Medulla oblongata (tissue), 1 donor: ENCODE measurements at regions not wholly inside any gene's neighbourhood (a gene's known extent, or its start where the extent isn't known, plus 50 kb on each side); places are given as distances from the start of the nearest gene placed in this dataset.
A peak's percentile ranks its signal among the peaks of the same experiment; 100 is the strongest.

Experiments used
- DNase-seq: peaks from one replicate; pipeline ENCODE4 v3.0.0-alpha.2; 2015; ENCODE audit errors: extremely low spot score

DNA sequence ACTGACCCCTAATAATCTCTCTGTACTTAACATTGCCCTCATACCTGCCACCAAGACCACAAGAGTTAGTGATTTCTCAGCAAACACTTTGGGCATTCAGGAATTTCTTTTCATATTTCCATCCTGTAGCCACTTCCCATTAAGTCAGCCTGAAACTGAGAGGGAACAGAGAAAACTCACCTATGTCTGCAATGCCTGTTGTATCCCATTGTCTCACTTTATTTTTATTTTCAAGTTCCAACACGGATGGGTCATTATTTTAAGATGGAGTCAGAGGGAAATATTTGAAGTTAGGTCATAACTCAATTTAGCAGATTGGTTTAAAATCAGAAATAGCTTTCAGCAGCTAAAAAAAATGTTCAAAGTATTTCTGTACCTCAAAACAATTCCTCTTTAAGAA is 937.8 kb upstream of the CHORDC1 start:
- DNase-seq = no peak

DNA sequence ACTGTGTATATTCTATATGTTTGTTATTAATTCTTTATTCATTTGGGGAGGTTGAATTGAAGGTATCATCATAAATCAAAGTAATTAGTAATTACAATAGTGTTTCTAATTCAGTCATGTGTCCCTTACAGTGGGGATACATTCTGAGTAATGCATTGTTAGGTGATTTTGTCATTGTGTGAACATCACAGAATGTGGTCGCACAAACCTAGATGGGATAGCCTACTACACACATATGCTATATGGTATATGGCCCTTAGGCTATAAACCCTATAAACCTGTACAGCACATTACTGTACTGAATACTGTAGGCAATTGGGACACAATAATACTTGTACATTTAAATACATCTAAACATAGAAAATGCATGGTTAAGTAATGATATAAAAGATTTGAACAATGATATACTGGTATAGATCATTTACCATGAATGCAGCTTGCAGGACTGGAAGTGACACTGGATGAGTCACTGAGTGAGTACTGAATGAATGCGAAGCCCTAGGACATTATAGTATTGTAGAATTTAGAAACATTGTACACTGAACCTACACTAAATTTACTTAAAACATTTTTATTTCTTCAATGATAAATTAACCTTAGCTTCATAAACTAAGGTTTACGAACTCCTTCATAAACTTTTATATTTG is 936.2 kb upstream of the CHORDC1 start:
- DNase-seq = no peak

DNA sequence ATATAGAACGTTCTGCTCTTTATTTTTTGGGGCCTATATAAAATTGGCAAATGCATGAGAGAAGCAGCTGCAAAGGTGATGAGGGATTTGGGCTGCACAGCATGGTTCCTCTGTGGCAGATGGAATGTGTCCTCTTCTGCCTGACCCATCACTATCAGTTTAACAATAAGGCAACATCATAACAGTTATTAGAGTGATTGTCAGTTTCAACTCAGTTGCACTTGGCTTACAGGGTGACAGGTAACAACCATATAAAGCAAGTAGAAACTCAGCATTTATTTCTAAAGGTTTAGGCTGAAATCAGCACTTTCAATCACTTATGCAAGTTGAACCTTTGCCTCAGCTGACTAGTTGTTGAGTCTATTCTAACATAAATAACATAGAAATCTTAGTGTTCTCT is 935.4 kb upstream of the CHORDC1 start:
- DNase-seq = no peak

DNA sequence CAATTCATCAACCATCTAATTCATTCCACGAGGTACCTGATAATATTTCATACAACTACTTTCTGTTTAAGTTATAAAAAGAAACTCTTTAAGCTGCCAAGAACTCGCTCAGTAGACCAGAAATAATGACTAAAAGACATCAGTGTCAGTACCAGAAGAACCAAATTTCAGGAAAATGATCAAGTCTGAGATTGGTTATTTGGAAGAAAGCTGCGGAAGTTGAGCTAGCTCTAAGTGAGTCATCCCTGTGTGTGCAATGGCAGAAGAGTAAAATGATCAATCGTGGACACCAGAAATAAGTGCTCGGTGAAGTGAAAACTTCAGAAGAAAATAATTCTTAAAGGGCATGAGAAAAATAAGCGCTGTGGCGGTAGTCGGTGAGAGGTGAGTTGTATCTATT is 933.2 kb upstream of the CHORDC1 start:
- no peak for DNase-seq

DNA sequence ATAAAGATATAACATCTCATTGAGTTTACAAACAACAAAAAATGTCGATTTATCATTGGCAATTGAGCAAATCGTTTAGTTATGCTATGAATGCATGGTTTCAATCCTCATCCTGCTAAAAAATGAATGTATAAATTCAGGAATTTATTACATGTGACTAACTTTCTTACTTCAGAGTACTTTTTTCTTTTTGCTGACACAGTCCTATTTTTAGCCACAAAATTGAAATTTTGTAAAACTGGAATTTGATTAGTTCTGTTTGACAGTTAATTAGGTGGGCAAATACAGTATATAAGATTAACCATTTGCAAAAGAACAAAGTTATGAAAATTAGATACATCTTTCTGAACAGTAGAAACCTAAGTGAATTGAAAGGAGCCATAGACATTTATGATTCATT is 925.0 kb upstream of the CHORDC1 start:
- no peak for DNase-seq

DNA sequence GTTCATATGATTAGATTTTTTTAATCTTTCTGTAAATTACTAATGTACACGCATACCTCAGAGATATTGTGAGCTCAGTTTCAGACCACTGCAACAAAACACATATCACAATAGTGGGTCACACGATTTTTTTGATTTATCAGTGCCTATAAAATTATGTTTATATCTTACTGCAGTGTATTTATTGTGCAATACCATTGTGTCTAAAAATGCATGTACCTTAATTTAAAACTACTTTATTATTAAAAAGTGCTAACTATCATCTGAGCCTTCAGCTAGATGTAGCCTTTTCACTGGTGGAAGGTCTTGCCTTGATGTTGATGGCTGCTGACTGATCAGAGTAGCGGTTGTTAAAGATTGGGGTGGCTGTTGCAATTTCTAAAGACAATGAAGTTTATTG is 918.8 kb upstream of the CHORDC1 start:
- no peak for DNase-seq

DNA sequence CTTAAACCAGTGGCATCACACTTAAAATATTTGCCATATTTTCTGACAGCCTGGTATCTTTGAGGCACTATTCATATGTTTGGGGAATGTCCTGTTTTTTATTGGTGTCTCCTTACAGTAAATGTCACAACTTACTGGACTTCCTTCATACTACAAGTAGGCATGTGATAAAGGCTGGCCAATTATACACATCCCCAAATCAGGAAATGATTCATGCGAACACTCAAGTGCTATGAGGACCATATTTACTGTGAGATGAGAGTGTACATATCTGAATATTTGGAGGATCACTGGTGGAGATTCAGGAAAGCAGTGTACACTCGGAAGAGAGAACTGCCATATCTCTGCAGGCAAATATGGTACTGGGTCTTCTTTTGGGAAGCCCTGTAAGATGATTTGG is 913.8 kb upstream of the CHORDC1 start:
- no peak for DNase-seq

DNA sequence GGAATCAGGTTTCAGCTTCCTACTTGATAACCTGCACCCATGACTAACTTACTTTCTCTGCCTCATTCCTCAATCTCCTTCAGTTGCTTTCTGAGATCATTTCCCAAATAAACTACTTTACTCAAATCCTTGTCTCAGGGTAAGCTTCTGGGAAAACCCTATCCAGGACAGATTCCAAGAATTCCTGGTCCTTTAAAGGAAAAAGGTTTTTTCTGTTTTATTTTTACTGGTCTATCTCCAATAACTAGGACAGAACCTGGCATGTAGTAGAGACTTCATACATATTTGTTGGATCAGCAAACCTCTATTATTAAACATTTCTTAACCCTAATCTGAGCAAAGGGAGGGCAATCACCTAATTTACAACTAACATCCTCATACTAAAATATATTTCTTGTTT is 910.5 kb upstream of the CHORDC1 start:
- no peak for DNase-seq

DNA sequence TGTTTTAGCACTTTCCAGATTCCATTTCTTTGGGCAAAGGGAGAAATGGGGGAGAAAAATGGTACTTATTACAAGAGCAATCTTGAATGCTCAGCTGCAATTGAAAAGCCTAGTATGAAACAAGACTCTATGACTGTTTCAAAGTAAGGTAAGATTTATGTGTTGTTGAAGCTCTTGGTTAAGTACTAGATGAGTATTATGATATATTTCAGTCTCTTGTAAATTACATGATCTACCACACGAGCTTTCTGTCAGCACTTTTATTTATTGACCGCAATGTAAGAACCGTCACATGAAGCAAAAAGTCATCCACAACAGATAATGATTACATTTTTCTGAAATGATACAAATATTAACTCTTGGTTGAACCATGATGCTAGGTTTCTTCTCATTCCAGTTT is 906.7 kb upstream of the CHORDC1 start:
- DNase-seq = no peak

DNA sequence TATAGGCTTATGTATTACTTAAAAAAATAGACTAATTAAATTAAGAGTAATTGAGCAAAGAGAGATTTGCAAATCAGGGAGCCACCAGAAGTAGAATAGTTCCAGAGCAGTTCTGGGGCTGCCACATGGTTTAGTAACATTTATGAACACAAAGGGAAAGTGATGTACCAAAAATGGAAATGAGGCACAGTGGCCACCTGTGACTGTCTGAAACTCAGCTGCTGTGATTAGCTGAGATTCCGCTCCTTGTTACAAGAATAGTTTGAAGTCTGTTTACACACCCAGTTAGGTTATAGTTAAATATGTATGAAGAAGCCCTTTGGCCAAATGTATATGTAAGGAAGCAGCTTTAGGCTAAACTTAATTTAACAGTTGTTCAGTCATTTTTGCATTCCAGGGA is 901.5 kb upstream of the CHORDC1 start:
- DNase-seq = no peak

DNA sequence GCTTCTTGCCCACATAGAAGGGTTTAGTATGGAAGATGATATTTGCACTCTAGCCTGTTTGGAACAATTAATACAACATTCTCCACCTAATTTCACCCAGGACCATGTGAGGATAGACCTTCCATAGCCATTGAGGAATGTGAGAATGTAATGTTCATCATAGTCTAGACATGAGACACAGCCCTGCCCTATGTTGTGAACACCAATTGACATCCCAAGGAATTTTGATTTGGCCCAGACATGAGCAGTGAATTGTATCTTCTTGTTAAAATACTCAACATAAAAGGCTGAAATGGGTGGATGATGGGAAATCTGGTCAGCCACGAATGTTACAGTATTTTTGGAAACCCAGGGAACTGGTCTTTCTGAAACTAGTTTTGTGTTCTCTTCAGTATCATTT is 892.3 kb upstream of the CHORDC1 start:
- no peak for DNase-seq

DNA sequence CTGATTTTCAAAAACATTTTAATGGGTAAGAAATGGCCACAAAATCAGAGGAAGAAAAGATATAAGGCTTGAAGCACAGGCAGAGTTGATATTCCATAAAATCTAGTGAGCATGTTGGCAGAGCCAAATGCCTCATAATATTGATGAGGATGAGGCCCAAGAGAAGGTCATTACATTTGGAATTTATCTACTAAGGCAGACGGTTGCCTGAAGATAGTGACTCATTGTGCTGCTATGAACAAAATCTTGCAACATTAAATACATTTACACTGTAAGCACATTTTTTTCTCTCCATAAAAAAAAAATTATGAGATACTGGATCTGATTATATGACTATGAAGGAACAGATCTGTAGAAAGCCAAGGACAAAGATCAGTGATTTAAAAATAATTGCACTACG is 881.4 kb upstream of the CHORDC1 start:
- no peak for DNase-seq

DNA sequence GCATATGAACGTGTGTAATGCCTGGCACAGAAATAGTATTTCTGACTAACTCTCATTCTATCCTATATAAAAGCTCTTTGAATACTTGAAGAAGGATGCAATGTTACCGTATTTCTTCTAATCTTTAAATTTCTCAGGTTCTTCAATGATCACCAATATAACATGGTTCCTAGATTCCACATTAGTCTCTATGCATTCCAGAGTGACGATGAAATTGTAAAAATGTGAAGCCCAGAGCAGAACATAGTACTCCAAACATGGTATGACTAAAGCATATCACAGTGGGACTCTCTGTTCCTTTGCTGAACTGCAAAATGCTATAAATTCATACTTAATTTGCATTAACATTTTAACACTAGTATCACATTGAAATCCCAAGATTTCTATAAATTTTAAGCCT is 877.6 kb upstream of the CHORDC1 start:
- no peak for DNase-seq

DNA sequence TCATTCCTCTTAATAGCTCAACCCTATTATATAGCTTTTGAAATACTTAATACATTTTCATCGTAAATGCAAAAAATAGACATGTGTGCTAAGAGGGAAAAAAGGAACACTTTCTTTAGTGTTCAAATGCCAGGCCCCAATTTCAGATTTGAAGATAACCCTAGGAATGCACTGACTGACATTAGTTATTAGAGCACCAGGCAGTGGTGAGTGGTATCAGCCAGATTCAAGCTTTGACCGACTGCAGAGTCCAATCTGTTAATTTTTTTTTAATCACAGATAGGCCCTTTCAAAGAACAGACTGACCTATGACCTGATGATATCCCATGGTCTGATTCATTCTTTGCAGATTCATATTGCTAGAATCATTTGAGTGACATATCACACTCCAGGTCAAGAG is 874.2 kb upstream of the CHORDC1 start:
- DNase-seq = no peak

DNA sequence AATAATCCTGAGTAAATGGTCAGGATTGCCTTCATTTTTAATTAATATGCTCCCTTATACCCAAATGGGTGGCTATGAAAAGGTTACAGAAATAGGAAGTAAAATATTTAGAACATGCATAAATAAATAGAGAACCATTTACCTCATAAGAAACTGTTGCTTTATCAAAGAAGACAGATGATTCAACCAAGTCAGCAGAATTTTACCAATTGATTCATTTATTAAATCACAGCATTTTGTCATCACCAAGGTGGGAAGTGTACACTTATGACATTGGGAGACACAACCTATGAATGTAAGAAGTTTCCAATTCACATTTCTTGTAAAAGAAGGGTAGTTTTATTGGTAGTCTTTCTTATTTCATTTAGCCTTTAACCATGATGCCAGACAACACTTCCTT is 870.3 kb upstream of the CHORDC1 start:
- DNase-seq = no peak

DNA sequence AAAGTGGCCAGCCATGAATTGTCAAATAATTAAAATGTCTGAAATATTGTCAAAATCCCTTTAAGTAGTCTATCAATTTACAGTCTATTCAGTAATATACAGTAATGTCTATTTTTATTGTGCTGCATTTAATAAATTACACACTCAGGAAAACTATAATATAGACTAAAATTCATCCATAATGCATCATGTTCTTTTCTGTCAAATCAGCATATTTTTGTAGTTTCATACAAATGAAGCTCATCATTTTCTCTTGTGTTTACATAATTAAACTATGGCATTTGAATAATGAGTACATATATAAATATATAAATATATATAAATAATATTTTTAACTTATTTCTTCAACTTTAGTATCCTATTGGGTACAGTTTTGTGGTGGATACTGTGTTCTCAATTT is 868.7 kb upstream of the CHORDC1 start:
- DNase-seq = no peak

DNA sequence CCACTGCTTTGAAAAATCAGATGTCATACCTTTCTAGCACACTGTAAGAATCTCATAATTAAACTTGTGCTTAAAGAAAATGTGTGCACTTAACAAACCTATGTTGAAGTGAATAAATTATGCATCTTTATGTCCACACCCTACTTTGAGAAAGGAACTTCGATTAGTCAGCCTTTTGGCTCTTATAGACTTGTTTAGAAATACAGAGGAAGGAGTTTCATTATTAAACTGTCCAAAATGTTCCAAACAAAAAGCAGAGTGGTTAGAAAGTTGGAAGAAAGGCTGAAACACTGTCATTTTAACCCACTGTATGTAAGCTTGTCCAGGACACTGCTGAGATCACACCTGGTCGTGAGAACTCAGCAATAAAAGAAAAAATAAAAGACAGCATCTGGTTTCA is 863.2 kb upstream of the CHORDC1 start:
- no peak for DNase-seq

DNA sequence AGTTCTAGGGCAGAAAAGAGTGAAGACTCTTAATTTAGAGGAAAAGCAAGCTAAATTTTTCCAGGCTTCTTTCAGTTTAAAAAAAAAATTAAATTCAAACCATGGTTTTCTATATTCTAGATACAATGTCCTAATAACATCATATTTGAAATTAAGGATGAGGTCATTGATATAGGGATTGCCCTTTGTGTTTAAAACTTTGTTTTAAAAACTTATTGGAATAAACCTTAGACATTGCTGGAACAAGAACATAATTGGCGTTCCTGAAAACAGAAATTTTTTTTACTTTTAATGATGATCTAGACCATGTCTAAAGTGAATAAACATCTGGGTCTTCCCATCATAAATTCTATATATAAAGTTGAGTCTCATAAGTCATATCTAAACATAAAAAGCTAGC is 859.4 kb upstream of the CHORDC1 start:
- no peak for DNase-seq

DNA sequence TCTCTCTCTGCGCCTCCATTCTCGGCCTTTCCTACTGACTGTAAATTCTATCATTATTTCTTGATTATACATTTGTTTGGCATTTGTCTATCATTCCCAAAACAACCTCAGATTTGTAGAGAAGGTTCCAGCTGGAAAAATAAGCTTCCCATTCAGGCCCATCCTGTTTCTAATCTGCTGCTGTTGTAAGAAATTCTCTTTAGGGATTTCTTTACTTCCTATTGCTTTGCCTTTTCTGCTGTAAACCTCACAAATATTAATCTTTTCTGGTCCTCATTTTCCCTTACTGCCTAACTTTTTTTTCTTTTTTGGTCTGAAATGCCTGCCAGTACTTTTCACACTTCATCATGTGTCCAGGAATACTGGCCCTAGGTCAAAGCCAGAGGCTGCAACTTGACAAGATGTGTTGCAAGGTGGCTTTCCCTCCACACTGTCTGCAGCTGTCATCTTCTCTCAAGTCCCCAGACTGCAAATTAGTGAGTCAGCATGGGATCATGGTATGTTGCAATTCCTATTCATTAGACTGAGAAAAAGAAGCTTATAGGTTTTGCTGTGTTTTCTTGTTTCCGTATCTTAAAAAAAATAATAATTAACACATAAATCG is 858.7 kb upstream of the CHORDC1 start:
- DNase-seq = no peak

DNA sequence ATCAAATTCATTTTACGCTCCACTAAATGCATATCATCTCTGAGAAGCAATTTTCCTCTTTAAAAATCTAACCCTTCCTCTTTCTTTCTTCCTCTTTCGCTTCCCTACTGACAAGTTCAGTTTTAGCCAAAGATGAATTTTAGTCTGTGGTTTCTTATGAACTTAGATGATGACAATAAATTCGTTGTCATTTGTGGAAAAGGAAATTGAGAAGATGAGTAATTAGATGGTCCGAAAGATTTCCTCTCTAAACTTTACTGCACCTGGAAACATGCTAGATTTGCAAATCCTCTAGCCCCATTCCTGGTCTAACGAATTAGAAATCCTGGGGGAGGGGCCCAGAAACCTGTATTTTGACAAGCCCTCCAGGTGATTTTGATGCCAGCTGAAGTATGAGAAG is 855.4 kb upstream of the CHORDC1 start:
- peak; percentile 9 for DNase-seq

DNA sequence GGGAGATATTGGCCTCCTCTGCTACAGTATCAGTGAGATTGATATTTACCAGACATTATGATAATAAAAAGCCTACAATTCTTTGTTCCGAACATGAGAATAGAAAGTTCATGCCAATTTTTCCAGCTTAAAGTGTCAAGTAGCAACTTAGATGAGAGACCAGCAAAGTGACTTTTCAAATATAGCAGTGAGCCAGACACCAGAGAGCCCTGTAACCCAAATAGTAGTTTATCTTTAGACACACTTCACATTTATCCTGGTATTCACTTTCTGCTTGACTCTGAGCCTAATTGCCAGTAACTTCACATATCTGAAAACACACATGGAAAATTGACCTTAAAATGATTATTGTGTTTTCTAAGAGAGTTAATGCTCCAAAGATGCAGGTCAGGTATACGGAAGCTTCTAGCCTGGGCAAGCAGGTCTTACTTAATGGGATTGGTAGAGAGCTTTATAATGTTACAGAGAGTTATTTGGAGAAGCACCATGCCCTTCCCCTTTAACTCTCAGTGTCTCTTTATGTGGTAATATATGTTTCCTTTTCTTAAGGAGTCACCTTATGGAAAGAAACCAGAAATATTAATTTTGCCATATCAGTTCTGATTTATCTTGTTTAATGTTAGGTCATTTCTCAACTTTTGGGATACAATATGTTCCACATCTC is 852.3 kb upstream of the CHORDC1 start:
- DNase-seq = no peak

DNA sequence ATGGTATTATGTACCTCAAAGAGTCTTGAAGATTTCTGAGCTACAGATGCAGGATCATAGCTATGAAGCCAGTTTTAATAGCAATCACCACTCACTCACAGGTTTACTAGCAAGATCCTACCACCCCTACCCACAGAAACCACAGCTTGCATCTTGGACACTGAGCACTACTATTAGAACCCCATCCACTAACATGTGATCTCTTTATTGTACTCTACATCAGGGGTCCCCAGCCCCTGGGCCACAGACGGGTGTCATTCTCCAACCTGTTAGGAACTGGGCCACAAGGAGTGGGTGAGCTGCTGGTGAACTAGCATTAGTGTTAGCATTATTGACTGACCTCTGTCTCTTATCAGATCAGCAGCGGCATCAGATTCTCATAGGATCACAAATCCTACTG is 844.8 kb upstream of the CHORDC1 start:
- no peak for DNase-seq

DNA sequence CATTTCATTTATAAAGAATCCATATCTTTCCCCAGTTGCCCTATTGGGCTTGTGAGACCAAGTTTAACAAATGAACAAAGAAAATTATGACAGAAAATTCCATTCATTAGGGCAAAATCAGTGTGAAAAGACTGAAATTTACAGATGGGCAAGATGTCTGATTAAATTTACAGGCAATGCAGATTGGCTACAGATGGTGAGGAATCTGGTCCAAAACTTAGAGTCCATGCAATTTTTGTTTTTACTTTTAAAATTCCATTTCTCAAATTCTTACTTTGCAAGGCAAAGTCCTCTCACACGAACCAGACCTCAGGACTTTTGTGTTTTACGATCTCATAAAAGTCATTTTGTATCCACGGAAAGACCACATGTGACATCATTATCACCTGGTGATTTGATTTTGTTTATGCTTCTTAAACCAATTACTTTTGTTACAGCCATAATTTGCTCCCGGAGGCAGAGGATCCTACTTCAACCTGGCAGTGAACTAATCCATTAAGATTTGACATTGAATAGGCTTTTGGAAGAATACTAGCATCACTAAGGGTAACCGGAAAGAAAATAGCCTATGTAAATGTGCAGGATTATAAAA is 843.7 kb upstream of the CHORDC1 start:
- no peak for DNase-seq
